ENCODE measurements at regions not wholly inside any gene's neighbourhood (a gene's known extent, or its start where the extent isn't known, plus 50 kb on each side); places are given as distances from the start of the nearest gene placed in this dataset.

DNA sequence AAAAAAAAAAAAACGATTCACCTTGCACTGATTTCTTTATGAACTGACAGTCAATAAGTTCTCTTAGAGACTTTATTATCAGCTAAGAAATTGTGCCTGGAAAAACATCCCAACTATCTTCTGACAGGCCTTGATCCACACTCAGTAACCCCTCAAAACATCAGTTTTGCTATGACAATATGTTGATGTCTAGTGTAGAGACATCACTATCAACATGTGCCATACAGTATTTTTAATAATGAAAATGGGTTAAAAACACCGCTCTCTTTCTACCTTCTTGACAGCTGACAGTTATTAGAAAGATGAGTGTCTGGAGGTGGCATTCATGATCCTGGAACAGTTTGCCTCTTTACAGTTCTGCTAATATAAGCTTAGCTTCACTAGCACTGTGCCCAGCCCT, 175.8 kb upstream of the TMEM229A start:
- no peak for TF ChIP-seq EZH2phosphoT487 (IDR thresholded peaks at IDR 0.05; ENCODE audit: low read length)
- TF ChIP-seq, protein P1, sequence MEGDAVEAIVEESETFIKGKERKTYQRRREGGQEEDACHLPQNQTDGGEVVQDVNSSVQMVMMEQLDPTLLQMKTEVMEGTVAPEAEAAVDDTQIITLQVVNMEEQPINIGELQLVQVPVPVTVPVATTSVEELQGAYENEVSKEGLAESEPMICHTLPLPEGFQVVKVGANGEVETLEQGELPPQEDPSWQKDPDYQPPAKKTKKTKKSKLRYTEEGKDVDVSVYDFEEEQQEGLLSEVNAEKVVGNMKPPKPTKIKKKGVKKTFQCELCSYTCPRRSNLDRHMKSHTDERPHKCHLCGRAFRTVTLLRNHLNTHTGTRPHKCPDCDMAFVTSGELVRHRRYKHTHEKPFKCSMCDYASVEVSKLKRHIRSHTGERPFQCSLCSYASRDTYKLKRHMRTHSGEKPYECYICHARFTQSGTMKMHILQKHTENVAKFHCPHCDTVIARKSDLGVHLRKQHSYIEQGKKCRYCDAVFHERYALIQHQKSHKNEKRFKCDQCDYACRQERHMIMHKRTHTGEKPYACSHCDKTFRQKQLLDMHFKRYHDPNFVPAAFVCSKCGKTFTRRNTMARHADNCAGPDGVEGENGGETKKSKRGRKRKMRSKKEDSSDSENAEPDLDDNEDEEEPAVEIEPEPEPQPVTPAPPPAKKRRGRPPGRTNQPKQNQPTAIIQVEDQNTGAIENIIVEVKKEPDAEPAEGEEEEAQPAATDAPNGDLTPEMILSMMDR (IDR thresholded peaks at IDR 0.05; ENCODE audit: low read length): no peak
- no peak for TF ChIP-seq EZH2 (optimal IDR thresholded peaks at IDR 0.05; ENCODE audit: low read depth, low read length)

All from MM.1S (cell line).